Activated B cell treated with CpG ODN at 0.5 μM for 24 hours (primary cell): ENCODE measurements at regions not wholly inside any gene's neighbourhood (a gene's known extent, or its start where the extent isn't known, plus 50 kb on each side); places are given as distances from the start of the nearest gene placed in this dataset.

Source experiments
- ATAC-seq: fragments of 200-7000 bp; cut with Tn5 transposase; one replicate; pipeline ENCODE4 v1.10.0; 2021; ENCODE audit warnings: low read depth, mild to moderate bottlenecking, moderate library complexity
- CTCF ChIA-PET: fragments of 350-600 bp; sonication (Branson Sonifier 250); formaldehyde crosslinking; loops from one replicate; lab custom pipeline; 2021; ENCODE audit warnings: antibody characterized with exemption; lab: Charles Lee
- POLR2A ChIA-PET: fragments of 350-600 bp; sonication (Branson Sonifier 250); formaldehyde crosslinking; loops from one replicate; lab custom pipeline; 2021; ENCODE audit warnings: antibody characterized with exemption; lab: Charles Lee
- DNase-seq: peaks from one replicate; pipeline ENCODE4 v3.0.0; 2022
- H3K27ac Mint-ChIP-seq: one replicate; pipeline ENCODE4 v1.8.0; 2020; ENCODE audit warnings: mixed read lengths
- H3K27me3 Mint-ChIP-seq: one replicate; pipeline ENCODE4 v1.8.0; 2021; ENCODE audit warnings: mixed read lengths
- H3K36me3 Mint-ChIP-seq: one replicate; pipeline ENCODE4 v1.8.0; 2021; ENCODE audit warnings: low read depth, mixed read lengths
- H3K4me1 Mint-ChIP-seq: one replicate; pipeline ENCODE4 v1.8.0; 2021; ENCODE audit warnings: mixed read lengths
- H3K4me3 Mint-ChIP-seq: one replicate; pipeline ENCODE4 v1.8.0; 2020; ENCODE audit warnings: mild to moderate bottlenecking, mixed read lengths
- H3K9me3 Mint-ChIP-seq: one replicate; pipeline ENCODE4 v1.8.0; 2020; ENCODE audit warnings: mixed read lengths
- CTCF ChIP-seq: fragments of 200-600 bp; IDR thresholded peaks from one replicate; pipeline ENCODE4 v1.8.0; 2022; ENCODE audit warnings: antibody characterized with exemption, mild to moderate bottlenecking
- intact Hi-C: fragments of 100-400 bp; cut with micrococcal nuclease; formaldehyde crosslinking; loops from one replicate; pipeline ENCODE4 v1.15.1; 2024

- ChIA-PET CTCF (no interaction called here), POLR2A (no interaction called here)
- DNase-seq, result no peak
- Mint-ChIP-seq H3K27ac (no peak overlapping the region), H3K27me3 (no peaks in the 10 kb centered on the region), H3K4me3 (no peak overlapping the region), H3K36me3 (no peaks in the 10 kb centered on the region), H3K9me3 (peaks cover 11% of the 10 kb centered on the region), H3K4me1 (no peaks in the 10 kb centered on the region)
- no peak for TF ChIP-seq CTCF
- intact Hi-C loops, result no loop called here
- ATAC-seq, result no peak
Observed at GRCh38 chr14:26738571-26738970, 140.7 kb upstream of the NOVA1 start.

- Mint-ChIP-seq H3K4me1 (no peaks in the 10 kb centered on the region), H3K27ac (no peak overlapping the region), H3K9me3 (peaks cover 7% of the 10 kb centered on the region), H3K4me3 (no peak overlapping the region), H3K36me3 (no peaks in the 10 kb centered on the region), H3K27me3 (no peaks in the 10 kb centered on the region)
- CTCF ChIA-PET, result no interaction called here
- ATAC-seq (no peak), DNase-seq (no peak)
- TF ChIP-seq CTCF, result no peak
- POLR2A ChIA-PET, result no interaction called here
- intact Hi-C loops, result no loop called here
Observed at GRCh38 chr14:26741711-26742212, 143.9 kb upstream of the NOVA1 start.

GRCh38 chr14:26743284-26743683, 145.5 kb upstream of the NOVA1 start:
- Mint-ChIP-seq H3K9me3 (peaks cover 7% of the 10 kb centered on the region), H3K27me3 (no peaks in the 10 kb centered on the region), H3K4me3 (no peak overlapping the region), H3K36me3 (no peaks in the 10 kb centered on the region), H3K27ac (no peak overlapping the region), H3K4me1 (no peaks in the 10 kb centered on the region)
- DNase-seq (no peak), ATAC-seq (no peak)
- no peak for TF ChIP-seq CTCF
- ChIA-PET CTCF (no interaction called here), POLR2A (no interaction called here)
- intact Hi-C loops, result no loop called here

- no peak for TF ChIP-seq CTCF
- Mint-ChIP-seq H3K9me3 (peaks cover 7% of the 10 kb centered on the region), H3K4me1 (no peaks in the 10 kb centered on the region), H3K27ac (no peak overlapping the region), H3K36me3 (no peaks in the 10 kb centered on the region), H3K4me3 (no peak overlapping the region), H3K27me3 (no peaks in the 10 kb centered on the region)
- ChIA-PET POLR2A (no interaction called here), CTCF (no interaction called here)
- ATAC-seq (no peak), DNase-seq (no peak)
- intact Hi-C loops, result no loop called here
Observed at GRCh38 chr14:26744903-26745302, 147.1 kb upstream of the NOVA1 start.

GRCh38 chr14:26761532-26761931, 163.7 kb upstream of the NOVA1 start:
- Mint-ChIP-seq H3K27me3 (no peaks in the 10 kb centered on the region), H3K4me3 (no peak overlapping the region), H3K27ac (no peak overlapping the region), H3K4me1 (no peaks in the 10 kb centered on the region), H3K36me3 (no peaks in the 10 kb centered on the region), H3K9me3 (peaks cover 8% of the 10 kb centered on the region)
- DNase-seq, result no peak
- intact Hi-C loops, result no loop called here
- ChIA-PET POLR2A (no interaction called here), CTCF (no interaction called here)
- ATAC-seq, result no peak
- TF ChIP-seq CTCF, result no peak
